Kidney (tissue), 13 donors: ENCODE measurements at regions not wholly inside any gene's neighbourhood (a gene's known extent, or its start where the extent isn't known, plus 50 kb on each side); places are given as distances from the start of the nearest gene placed in this dataset.

Source experiments
- DNase-seq, 5 donors: peaks; one replicate each; pipeline ENCODE4 v3.0.0-alpha.2; 2013 to 2020
- FAIRE-seq: peaks from 2 replicates; lab custom pipeline; 2012; peaks lifted over from hg19 to GRCh38; lab: Jason Lieb, UNC
- H3K27ac ChIP-seq, 2 donors: one replicate each; pipeline ENCODE4 v1.7.0; 2013; ENCODE audit warnings: low read depth in 2 of 2, low read length in 2 of 2, inconsistent platforms in 1 of 2
- H3K27me3 ChIP-seq: one replicate; pipeline ENCODE4 v1.7.1; 2013; ENCODE audit warnings: low read length, inconsistent platforms; ENCODE audit not compliant: control insufficient read depth, insufficient read depth
- H3K36me3 ChIP-seq, 3 donors: one replicate each; pipeline versions ENCODE4 v1.7.0 to v1.7.1; 2013; ENCODE audit warnings: low read length in 3 of 3, control low read depth in 1 of 3, inconsistent platforms in 1 of 3; ENCODE audit not compliant: insufficient read depth in 3 of 3, control insufficient read depth in 2 of 3
- H3K4me1 ChIP-seq, 3 donors: one replicate each; pipeline versions ENCODE4 v1.7.0 to v1.7.1; 2013; ENCODE audit warnings: low read length in 3 of 3, inconsistent platforms in 1 of 3, low read depth in 1 of 3; ENCODE audit not compliant: control insufficient read depth in 2 of 3, insufficient read depth in 2 of 3
- H3K4me3 ChIP-seq, 3 donors: one replicate each; pipeline versions ENCODE4 v1.7.0 to v1.8.1; 2013; ENCODE audit warnings: low read length in 3 of 3, control low read depth in 1 of 3, inconsistent platforms in 1 of 3
- H3K9ac ChIP-seq, 3 donors: one replicate each; pipeline versions ENCODE4 v1.7.0 to v1.7.1; 2013; ENCODE audit warnings: low read length in 3 of 3, control low read depth in 1 of 3, inconsistent platforms in 1 of 3
- H3K9me3 ChIP-seq, 3 donors: one replicate each; pipeline versions ENCODE4 v1.7.0 to v1.7.1; 2013; ENCODE audit warnings: low read length in 3 of 3, control low read depth in 1 of 3, inconsistent platforms in 1 of 3; ENCODE audit not compliant: control insufficient read depth in 2 of 3, insufficient read depth in 1 of 3
- CTCF ChIP-seq: IDR thresholded peaks from 3 replicates; pipeline ENCODE4 v1.5.1; 2012; ENCODE audit warnings: mild to moderate bottlenecking, moderate library complexity, borderline replicate concordance; ENCODE audit not compliant: insufficient read depth; ENCODE audit errors: extremely low read depth
- intact Hi-C: fragments of 100-400 bp; cut with DNase I; formaldehyde crosslinking; loops from one replicate; pipeline ENCODE4 v1.11.1; 2022
- donor health status: control.
- donor health status: control.
- donor health status: control.
- donor health status: control.
- donor health status: control.
- donor health status: DM: yes; HTN: yes; CAD: no.
- donor health status: Normal renal cell carcinoma (clear cell type).

- FAIRE-seq (no peak), DNase-seq (no peak)
- Histone ChIP-seq H3K4me3 (no peak overlapping the region), H3K27me3 (no peaks in the 10 kb centered on the region), H3K4me1 (no peaks in the 10 kb centered on the region), H3K36me3 (no peaks in the 10 kb centered on the region), H3K9me3 (no peaks in the 10 kb centered on the region), H3K27ac (no peak overlapping the region), H3K9ac (no peak overlapping the region)
- no peak for TF ChIP-seq CTCF
- intact Hi-C loops, result no loop called here
Measured at GRCh38 chr3:106239195-106239697, 370.4 kb upstream of the CBLB start.

- no peak for FAIRE-seq
- intact Hi-C loops, result no loop called here
Measured at GRCh38 chr3:106241593-106241992, 372.8 kb upstream of the CBLB start.

GRCh38 chr3:106242781-106243180 is 374.0 kb upstream of the CBLB start:
- FAIRE-seq, result no peak
- intact Hi-C loops, result no loop called here
- TF ChIP-seq CTCF, result no peak

More at GRCh38 chr3:106241593-106241992, 372.8 kb upstream of the CBLB start:
- Histone ChIP-seq H3K27ac (no peak overlapping the region), H3K9ac (no peak overlapping the region), H3K27me3 (no peaks in the 10 kb centered on the region), H3K36me3 (no peaks in the 10 kb centered on the region), H3K4me1 (no peaks in the 10 kb centered on the region), H3K9me3 (no peaks in the 10 kb centered on the region), H3K4me3 (no peak overlapping the region)
- no peak for TF ChIP-seq CTCF
- DNase-seq, result no peak

GRCh38 chr3:106245400-106245799 is 376.6 kb upstream of the CBLB start:
- H3K27me3 ChIP-seq, result no peaks in the 10 kb centered on the region
- H3K27ac ChIP-seq, result no peak overlapping the region
- intact Hi-C loops, result no loop called here
- H3K36me3 ChIP-seq, result no peaks in the 10 kb centered on the region
- H3K9me3 ChIP-seq, result no peaks in the 10 kb centered on the region
- no peaks in the 10 kb centered on the region for H3K4me1 ChIP-seq
- FAIRE-seq, result no peak
- H3K4me3 ChIP-seq, result no peak overlapping the region
- no peak for TF ChIP-seq CTCF
- no peak overlapping the region for H3K9ac ChIP-seq
- DNase-seq, result no peak

More at GRCh38 chr3:106242781-106243180, 374.0 kb upstream of the CBLB start:
- no peaks in the 10 kb centered on the region for H3K9me3 ChIP-seq
- no peaks in the 10 kb centered on the region for H3K36me3 ChIP-seq
- peak in 1 of 5 donors; percentile 7 for DNase-seq
- no peaks in the 10 kb centered on the region for H3K27me3 ChIP-seq
- no peak overlapping the region for H3K4me3 ChIP-seq
- no peak overlapping the region for H3K27ac ChIP-seq
- no peak overlapping the region for H3K9ac ChIP-seq
- no peaks in the 10 kb centered on the region for H3K4me1 ChIP-seq
